ENCODE measurements at regions not wholly inside any gene's neighbourhood (a gene's known extent, or its start where the extent isn't known, plus 50 kb on each side); places are given as distances from the start of the nearest gene placed in this dataset.

DNA sequence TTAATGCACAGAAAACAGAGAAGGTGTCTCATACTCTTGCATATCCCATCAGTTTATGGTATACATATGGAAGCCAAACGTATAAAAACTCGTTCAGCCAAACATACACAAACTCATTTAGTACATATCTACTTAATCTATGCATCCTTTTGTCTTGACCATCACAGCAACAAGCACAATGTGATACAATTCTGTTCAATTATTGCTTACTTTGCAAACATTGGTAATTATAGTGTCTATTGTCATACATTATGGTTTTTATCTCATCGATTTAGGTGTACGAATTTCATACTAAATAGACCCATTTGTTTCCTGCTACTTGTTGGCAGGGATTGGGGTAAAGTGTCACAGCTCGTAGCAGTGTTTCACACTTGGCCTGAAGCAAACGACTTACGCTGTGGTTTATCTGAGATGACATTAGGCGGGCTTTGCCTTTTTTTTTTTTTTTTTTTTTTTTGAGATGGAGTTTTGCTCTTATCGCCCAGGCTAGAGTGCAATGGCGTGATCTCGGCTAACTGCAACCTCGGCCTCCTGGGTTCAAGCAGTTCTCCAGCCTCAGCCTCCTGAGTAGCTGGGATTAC lies 425.9 kb upstream of the JARID2 start:
- Histone ChIP-seq H3K4me2 (ENCODE audit: low read length) (no peak overlapping the region), H3K27ac (ENCODE audit: low read length) (no peak overlapping the region), H3K79me2 (replicated peaks; ENCODE audit: insufficient read depth, low read length) (no peaks in the 10 kb centered on the region), H3K36me3 (ENCODE audit: insufficient read depth, low read length) (no peaks in the 10 kb centered on the region), H3F3A (ENCODE audit: insufficient read depth, low read length, poor library complexity, severe bottlenecking) (no peaks in the 10 kb centered on the region), H3K27me3 (ENCODE audit: insufficient read depth, low read depth, low read length) (no peaks in the 10 kb centered on the region), H3K4me3 (ENCODE audit: low read length) (no peak overlapping the region), H3K9me2 (ENCODE audit: insufficient read depth, low read length) (no peaks in the 10 kb centered on the region), H3K9ac (ENCODE audit: low read length) (no peak overlapping the region), H3K9me3 (ENCODE audit: low read length) (no peaks in the 10 kb centered on the region), H2AFZ (ENCODE audit: low read depth, low read length) (no peak overlapping the region), H4K20me1 (ENCODE audit: insufficient read depth) (no peaks in the 10 kb centered on the region)
- TF ChIP-seq POLR2AphosphoS5 (IDR thresholded peaks at IDR 0.05), result no peak

DNA sequence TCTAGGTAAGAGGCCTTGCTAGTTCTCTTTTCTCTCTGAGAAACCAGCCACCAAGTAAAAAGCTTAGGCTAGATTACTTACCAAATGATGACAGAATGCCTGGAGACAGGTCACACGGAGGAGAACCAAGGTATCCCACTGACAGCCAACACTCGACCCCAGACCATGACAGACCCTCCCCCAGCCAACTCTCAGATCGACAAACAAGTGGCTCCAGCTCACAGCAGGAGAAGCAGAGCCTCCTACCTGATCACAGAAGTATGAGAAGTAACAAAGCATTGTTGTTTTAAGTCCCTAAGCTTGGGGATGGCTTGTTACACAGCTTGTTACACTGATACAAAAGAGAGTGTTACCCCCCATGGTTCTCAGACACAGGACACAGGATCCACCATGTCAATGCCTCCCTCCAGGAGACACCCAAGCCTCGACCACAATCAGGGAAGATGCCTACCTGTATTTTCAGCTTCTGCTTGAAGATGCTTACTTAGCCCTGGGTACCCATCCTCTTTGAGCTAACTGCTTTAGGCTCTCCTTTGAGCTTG lies 423.8 kb upstream of the JARID2 start:
- Histone ChIP-seq H3K27me3 (ENCODE audit: insufficient read depth, low read depth, low read length) (no peaks in the 10 kb centered on the region), H3K36me3 (ENCODE audit: insufficient read depth, low read length) (no peaks in the 10 kb centered on the region), H2AFZ (ENCODE audit: low read depth, low read length) (no peak overlapping the region), H3K9me3 (ENCODE audit: low read length) (no peaks in the 10 kb centered on the region), H3K27ac (ENCODE audit: low read length) (no peak overlapping the region), H3K4me2 (ENCODE audit: low read length) (no peak overlapping the region), H3K9ac (ENCODE audit: low read length) (no peak overlapping the region), H3K9me2 (ENCODE audit: insufficient read depth, low read length) (no peaks in the 10 kb centered on the region), H4K20me1 (ENCODE audit: insufficient read depth) (no peaks in the 10 kb centered on the region), H3K79me2 (replicated peaks; ENCODE audit: insufficient read depth, low read length) (no peaks in the 10 kb centered on the region), H3K4me3 (ENCODE audit: low read length) (no peak overlapping the region), H3F3A (ENCODE audit: insufficient read depth, low read length, poor library complexity, severe bottlenecking) (no peaks in the 10 kb centered on the region)
- TF ChIP-seq EZH2 (IDR thresholded peaks at IDR 0.05; ENCODE audit: borderline replicate concordance, insufficient read depth, low read length, poor library complexity, severe bottlenecking) (no peak), TAF1 (IDR thresholded peaks at IDR 0.05; ENCODE audit: low read depth) (no peak), RAD21 (conservative IDR thresholded peaks at IDR 0.05) (no peak), EP300 (conservative IDR thresholded peaks at IDR 0.05; ENCODE audit: poor library complexity, severe bottlenecking) (no peak), POLR2AphosphoS5 (IDR thresholded peaks at IDR 0.05) (no peak), MXI1 (conservative IDR thresholded peaks at IDR 0.05; ENCODE audit: poor library complexity, severe bottlenecking) (no peak), SMC3 (conservative IDR thresholded peaks at IDR 0.05; ENCODE audit: poor library complexity) (no peak)
- TF ChIP-seq, protein P1, sequence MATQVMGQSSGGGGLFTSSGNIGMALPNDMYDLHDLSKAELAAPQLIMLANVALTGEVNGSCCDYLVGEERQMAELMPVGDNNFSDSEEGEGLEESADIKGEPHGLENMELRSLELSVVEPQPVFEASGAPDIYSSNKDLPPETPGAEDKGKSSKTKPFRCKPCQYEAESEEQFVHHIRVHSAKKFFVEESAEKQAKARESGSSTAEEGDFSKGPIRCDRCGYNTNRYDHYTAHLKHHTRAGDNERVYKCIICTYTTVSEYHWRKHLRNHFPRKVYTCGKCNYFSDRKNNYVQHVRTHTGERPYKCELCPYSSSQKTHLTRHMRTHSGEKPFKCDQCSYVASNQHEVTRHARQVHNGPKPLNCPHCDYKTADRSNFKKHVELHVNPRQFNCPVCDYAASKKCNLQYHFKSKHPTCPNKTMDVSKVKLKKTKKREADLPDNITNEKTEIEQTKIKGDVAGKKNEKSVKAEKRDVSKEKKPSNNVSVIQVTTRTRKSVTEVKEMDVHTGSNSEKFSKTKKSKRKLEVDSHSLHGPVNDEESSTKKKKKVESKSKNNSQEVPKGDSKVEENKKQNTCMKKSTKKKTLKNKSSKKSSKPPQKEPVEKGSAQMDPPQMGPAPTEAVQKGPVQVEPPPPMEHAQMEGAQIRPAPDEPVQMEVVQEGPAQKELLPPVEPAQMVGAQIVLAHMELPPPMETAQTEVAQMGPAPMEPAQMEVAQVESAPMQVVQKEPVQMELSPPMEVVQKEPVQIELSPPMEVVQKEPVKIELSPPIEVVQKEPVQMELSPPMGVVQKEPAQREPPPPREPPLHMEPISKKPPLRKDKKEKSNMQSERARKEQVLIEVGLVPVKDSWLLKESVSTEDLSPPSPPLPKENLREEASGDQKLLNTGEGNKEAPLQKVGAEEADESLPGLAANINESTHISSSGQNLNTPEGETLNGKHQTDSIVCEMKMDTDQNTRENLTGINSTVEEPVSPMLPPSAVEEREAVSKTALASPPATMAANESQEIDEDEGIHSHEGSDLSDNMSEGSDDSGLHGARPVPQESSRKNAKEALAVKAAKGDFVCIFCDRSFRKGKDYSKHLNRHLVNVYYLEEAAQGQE (IDR thresholded peaks at IDR 0.05; ENCODE audit: borderline replicate concordance), result no peak
- TF ChIP-seq, protein P2, sequence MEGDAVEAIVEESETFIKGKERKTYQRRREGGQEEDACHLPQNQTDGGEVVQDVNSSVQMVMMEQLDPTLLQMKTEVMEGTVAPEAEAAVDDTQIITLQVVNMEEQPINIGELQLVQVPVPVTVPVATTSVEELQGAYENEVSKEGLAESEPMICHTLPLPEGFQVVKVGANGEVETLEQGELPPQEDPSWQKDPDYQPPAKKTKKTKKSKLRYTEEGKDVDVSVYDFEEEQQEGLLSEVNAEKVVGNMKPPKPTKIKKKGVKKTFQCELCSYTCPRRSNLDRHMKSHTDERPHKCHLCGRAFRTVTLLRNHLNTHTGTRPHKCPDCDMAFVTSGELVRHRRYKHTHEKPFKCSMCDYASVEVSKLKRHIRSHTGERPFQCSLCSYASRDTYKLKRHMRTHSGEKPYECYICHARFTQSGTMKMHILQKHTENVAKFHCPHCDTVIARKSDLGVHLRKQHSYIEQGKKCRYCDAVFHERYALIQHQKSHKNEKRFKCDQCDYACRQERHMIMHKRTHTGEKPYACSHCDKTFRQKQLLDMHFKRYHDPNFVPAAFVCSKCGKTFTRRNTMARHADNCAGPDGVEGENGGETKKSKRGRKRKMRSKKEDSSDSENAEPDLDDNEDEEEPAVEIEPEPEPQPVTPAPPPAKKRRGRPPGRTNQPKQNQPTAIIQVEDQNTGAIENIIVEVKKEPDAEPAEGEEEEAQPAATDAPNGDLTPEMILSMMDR (IDR thresholded peaks at IDR 0.05; ENCODE audit: poor library complexity, severe bottlenecking), result no peak
